NCI-H2196 (cell line): ENCODE measurements at regions not wholly inside any gene's neighbourhood (a gene's known extent, or its start where the extent isn't known, plus 50 kb on each side); places are given as distances from the start of the nearest gene placed in this dataset.
"Not testable (repeated sequence)": the region's sequence is repeated elsewhere in the genome, so short reads cannot be mapped to it uniquely, and the experiment has no call there.

Source experiments
- DNase-seq: peaks from one replicate; lab custom pipeline; 2025; ENCODE audit not compliant: unreplicated experiment; lab: John Stamatoyannopoulos, UW

DNA sequence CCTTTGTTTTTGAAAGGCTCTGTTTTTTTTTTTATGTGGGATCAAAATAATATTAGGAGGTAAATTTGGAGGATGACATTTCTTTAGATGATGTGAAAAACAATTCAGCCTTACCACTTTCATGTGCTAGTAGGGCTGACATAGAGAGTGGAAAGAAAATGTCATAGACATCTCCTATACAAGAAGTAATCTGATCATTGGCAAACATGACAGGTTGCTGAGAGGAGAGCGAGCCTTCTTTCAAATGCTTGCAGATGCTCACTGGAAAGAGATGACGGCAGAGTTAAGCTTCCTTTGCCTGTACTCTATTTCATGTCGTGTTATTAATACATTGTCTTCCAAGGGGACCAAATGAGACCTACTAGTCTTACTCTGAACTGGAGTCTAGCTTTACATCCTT lies 160.1 kb upstream of the DAP start:
- DNase-seq, result no peak

DNA sequence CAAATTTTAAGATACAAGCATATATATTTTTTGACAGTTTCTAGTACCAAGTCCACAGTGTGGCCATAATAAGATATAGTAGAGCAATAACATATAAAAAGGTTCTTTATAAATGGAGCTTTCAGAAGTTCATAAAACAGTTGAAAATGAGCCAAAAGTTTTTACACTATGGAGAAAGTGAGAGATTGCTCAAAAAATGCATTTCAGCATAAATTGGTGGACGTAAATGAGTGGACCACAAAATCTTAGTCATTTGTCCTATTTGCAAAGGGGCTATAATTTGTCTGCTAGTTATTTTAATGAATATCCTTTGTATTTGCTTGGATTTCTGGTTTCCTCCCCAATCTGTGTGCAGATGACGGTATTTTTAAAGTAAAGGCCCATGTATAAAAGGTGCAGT lies 159.4 kb upstream of the DAP start:
- DNase-seq, result no peak

DNA sequence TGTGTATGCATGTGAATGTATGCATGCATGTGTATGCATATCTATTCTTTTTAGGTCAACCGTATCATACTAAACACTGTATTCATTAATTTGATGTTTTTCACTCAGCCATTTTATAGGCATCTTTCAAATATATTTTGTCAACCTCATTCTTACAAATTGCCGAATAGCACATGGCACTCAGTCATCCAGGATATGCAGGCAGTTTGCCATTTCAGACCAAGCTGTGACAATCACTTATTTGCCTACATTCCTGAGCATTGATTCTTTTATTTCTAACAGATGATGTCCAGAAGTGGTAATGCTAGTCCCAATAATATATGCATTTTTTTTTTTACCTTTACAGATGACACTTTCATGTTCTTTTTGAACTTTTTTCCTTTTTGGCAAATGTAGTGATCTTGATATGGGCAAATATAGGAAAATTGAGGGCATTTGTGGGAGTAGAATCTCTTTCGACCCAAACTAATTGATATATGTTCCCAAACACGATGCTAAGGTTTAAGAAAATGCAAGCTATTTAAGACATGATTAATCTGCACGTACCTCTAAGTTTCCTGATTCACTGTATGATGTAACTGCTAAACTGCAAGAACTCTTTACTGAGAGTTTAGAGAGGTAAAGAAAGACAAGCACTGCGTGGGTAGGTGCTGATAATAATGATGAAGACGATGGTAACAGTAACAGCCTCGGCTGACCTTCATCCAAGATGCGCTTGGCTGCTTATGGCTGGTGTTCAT lies 153.9 kb upstream of the DAP start:
- DNase-seq, result no peak

DNA sequence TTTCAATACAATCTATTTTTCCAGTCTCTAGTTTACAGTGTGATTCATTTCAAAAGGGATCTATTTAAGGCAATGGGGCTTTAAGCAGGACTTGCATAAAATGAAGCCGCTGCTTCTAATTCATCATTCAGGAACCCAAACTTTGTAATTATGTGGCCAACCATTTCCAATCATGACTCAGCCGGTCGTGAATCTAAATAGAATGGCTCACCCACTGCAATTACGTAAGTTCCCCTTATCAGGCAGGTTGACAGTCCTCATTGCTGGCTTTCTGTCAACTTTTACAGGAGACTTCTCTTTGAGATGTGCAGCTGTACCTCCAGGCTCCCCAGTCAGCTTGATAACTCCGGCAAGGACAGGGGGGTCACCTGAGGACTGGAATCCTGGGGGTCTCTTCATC lies 152.8 kb upstream of the DAP start:
- no peak for DNase-seq

DNA sequence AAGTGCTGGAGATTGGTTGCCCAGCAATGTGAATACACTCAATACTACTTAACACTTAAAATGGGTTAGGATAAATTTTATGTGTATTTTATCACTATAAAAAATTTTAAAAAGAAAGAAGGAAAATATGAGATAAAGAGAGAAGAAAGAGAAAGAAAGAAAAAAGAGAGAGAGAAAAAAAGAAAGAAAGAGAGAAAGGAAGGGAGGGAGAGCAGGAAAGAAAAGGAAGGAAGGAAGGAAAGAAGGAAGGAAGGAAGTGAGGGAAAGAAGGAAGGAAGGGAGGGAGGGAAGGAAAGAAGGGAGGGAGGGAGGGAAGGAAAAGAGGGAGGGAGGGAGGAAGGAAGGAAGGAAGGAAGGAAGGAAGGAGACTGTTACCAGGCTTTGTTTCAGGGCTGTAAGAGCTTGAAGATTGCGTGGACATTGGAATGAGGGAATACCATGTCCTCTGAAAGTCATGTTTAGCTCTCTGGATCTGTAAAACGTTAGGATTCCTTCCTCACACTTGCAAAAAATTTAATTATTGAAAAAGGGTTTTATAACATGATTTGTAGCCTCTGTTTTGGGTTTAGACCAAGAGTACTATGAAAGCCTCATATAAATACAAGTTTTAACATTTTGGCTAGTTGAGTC lies 152.3 kb upstream of the DAP start:
- no peak for DNase-seq

DNA sequence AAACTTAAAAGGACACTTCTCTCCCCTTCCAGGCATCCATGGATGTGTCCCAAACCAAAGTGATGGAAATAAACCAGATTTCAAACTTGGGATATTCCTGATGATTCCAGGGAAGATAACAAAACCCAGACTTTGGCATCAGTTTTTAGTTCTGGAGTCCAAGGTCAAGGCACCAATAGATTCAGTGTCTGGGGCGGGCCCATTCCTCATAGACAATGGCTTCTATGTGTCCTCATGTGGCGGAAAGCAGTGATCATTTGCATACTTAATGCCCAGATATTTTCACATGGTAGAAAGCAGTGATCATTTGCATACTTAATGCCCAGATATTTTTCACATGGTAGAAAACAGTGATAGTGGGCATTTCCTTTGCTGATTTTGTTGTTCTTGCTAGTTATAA lies 151.4 kb upstream of the DAP start:
- no peak for DNase-seq

DNA sequence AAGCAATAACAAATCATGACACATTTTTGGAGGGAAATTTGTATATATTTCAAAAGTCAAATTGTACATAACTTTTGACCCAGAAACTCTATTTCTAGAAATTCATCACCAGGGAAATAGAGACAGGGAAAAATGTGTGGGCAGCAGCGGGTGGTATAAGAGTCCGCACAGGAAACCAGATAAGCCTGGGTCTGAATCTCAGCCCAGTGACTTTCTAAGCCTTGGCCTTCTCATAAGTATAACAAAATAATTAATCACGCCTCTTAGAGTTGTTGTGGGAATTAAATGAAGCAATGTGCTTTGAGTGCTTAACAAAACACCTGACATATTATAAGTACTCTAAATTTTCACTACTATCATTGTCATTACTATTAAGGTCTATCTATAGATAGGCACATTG lies 149.2 kb upstream of the DAP start:
- DNase-seq, result no peak

DNA sequence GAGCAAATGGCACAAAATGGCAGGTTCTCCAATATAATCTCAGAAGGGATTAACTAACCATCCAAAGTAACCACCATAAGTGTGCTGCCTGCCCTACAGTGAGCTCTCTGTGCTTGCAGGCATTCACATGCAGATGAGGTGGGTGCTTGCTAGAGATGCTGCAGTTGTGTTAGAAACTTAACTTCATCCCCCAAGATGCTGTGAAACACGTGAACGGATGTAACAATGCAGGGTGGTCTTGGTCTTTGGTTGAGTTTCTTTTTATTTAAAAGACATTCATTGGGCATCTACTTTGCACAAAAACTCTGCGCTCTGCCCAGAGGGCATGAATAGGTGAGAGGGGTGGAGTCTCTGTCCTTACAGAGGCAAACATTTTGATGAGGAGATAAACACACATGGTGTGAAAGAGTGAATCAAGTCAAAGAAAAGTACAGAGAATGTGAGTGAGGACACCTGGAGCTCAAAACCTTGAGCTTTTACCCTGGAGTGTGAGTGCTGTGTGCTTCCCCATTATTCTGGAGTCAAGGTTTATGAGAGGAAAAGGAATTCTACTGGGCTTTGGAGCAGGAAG lies 143.9 kb upstream of the DAP start:
- DNase-seq, result no peak

DNA sequence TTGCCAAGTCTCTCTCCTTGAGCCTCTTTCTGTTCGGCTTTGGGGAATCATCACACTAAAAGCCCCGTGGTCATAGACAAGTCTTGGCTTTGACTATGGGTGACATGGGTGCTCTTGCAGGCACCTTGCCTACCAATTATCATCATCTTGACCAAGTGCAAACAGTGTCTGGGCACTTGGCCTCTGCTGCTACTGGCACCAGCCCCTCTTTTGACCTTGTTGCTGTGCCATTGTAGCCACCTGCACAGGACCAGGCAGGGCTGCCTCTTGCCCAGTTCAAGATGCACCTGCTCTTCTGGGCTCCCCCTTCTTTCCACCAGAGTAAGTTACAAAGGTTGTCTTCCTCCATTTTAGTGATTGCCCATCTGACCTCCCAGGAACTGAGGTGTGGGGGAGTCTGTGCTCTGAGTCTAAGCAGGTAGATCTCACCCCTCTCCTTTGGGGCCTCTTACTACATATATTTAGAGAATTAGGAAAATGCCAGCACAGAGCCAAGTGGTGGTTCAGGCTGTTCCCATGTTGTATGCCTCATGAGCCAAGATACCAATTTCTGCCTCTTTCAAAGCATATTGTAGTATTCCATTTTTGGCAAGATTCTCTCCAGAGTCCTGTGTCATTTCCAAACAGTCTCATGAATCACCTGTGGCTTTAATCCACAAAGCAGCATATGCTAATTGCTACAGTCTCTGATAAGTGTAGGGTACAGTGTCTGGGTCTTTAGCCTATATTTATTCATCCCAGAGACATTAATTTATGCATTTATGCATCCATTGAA lies 142.9 kb upstream of the DAP start:
- no peak for DNase-seq

DNA sequence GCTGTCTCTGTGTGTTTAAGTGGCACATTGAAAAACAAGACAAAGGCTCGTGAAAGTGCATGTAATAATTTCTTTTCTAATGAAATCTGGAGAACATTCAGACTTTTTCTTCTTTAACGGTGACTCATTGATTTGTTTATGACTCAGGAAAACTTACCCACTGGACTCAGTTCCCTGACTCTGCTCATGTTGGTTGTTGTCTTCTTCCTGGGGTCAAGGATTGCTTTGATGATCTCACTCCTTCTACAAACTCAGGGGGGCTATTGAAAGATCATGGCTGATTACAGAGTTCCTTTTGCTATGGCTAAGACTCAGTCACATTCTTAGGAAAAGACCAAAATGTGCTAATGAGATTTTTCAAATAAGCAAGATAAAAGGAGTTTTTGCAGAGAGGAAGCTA lies 141.1 kb upstream of the DAP start:
- no peak for DNase-seq

DNA sequence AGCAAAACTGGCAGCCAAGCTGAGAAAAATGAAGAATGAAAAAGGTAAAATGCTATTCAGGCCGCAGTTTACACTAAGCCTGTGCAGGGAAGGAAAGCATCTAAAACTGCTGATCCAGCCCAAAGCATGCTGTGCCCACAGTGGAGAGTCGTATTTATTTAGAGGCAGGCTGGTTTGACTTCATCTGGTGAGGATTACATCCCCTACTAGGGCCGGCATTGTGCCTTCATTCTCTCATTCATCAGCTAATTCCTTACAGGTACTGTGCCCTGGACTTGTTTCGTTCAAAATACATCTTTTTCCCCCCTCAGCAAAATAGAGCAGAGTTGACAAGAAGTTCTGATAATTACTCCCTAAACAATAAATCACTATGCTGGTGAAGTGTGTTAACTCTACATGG lies 137.5 kb upstream of the DAP start:
- DNase-seq, result no peak

DNA sequence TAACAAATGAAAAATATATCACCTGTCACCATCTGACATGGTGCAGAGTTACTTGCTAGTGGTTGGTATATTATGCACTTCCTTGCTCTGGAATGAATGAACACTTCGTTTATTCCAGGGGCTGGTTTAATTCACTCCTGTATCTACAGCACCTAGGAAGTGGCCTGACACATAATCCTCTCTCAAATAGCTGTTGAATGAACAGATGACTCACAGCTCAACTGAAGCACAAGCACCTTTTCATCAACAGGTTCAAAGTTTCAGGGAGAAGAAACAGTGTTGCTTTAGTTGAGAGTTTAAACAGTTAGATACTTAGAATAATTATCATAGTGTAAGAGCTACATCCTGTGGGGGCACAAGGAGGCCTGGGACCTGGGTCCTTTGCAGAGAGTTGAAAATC lies 135.0 kb upstream of the DAP start:
- DNase-seq, result no peak

DNA sequence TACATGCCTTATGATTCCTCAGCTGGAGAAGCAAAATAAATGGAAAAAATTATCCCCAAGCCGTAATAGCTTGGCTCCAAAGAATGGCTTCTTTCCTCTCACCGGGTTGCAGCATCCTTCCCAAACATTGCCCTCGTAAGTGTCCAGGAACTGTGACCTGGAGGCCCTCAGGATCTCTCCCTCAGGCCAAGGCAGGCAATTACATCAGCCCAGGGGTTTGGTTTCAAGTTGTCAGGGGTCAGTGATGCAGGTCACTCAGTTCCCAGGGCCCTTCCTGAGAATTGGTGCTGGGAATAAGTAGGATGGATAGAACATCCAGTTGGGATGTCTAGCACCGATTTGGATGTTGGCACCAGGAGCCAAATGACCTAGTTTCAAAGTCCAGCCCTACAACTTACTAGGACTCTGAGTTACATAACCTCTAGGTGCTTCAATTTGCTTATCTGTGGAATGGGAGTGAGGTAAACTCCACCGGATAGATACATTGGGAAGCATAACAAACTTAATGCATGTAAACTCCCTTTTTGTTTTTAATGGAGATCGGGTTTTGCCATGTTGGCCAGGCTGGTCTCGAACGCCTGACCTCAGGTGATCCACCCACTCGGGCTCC lies 133.5 kb upstream of the DAP start:
- DNase-seq, result no peak

DNA sequence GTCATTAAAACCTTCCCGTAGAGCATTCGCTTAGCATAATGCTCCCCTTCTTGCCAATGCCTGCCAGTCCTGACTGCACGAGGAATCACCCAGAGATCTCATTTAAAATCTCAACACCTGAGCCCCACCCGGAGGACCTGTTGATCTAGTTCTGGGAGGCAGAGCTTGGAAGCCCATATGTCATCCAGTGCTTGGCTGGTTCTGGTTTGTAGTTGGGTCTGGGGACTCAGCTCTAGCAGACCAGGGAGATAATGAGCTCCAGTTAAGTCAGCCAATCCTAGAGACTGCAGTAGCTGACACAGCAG lies 131.8 kb upstream of the DAP start:
- DNase-seq, result no peak

DNA sequence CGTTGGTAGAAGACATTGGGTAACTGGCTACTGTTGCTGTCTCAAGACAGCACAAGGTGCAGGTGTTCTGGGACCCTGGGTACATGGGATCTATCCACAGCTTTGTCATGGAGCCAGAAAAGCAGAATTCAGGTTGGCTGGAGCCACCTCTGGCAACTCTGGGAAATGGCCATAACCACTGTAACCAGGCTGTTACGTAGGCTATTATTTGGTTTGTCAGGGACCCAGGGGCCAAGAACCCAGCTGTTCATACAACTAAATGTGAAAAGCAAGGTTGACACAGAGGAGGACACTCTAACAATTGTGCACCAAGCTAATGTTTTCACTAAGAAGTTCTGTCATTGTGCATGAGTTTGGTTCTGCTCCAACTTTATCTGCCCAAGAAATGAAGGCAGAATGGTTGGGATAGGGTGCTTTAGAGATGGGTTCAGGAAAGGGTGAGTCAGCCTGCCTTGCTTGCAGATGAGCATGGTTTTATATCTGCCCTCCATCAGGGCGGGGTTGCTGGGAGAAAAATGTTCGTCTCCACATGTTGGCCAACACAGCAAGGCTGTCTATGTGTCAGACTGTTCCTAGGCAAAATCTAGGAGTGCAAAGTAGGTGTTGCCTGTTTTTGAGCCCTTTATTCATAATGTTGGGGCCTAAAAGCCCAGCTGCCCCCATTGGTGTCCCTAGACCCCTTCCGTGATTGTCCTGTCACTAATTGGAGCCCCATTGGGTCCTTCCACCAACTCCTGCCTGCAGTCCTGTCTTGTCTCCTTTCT lies 131.3 kb upstream of the DAP start:
- DNase-seq, result no peak

DNA sequence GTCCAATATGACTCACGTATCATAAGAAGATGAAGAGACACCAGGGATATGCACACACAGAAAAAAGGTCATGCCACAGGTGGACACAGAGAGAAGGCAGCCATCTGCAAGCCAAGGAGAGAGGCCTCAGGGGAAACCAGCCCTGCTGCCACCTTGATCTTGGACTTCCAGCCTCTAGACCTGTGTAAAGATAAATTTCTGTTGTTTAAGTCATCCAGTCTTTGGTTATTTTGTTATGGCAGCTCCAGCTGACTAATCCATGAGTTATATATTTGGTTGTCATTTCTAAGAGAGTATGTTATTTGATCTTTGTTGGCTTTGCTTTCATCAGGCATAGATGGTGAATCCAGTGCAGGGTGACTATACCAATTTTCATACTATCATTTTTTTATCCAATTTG lies 130.2 kb upstream of the DAP start:
- DNase-seq, result no peak

DNA sequence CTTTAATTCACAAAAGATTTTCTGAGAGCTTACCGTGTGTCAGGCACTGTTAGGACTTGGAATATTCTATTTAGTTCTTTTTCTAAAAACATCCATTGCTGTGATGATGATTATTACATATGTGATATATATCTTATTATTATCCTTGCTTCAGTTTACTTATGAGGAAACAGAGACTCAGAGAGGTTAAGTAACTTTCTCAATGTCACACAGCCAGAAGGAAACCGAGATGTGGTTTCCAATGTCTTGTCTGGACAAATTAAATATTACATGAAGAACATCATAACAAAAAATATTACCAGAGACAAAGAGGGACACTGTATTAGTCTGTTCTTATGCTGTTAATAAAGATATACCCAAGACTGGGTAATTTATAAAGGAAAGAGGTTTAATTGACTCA lies 125.5 kb upstream of the DAP start:
- no peak for DNase-seq

DNA sequence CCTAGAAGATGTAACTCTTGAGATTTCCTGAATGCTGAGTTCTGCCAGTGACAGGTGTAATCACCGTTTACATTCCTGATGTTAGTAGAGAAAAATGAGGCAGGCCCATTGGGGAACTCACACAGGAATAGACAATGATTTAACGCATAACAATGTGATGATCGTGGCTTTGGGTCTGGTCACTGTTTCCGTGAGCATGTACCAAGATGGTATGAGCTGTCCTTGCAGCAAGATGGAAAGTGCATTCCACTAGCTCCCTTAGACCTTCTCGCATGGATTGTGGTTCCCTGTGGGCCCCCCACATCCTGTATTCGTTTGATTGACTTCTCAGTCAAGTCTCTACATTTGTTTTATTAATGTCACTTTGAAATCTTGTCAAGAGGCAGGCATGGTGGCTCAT lies 124.0 kb upstream of the DAP start:
- no peak for DNase-seq

DNA sequence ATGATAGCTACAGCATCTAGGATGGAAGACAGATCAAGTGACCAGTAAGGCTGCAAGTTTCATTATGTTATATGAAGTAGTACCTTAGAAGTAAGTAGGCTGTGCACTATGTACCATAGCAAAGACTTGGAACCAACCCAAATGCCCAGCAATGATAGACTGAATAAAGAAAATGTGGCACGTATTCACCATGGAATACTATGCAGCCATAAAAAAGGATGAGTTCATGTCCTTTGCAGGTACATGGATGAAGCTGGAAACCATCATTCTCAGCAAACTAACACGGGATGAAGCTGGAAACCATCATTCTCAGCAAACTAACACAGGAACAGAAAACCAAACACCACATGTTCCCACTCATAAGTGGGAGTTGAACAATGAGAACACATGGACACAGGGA lies 122.9 kb upstream of the DAP start:
- not testable (repeated sequence) for DNase-seq

DNA sequence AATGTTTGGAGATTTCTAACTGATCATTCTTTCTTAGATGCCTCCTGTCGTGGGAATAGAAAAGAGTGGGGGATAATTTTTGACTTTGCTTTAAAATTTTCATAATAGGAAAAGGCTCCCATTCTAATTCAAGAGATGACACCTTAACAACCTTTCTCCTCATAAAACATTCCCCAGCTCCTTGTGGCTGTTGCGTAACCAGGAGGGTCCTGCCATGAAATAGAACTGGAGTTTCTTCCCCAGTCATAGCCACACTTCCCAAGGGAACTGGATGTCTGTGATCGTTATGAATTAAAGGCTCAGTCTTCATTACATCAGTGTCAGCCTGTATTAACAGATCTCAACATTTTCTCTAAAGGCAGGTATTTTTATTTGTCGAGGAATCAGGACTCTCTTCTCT lies 119.9 kb upstream of the DAP start:
- no peak for DNase-seq

DNA sequence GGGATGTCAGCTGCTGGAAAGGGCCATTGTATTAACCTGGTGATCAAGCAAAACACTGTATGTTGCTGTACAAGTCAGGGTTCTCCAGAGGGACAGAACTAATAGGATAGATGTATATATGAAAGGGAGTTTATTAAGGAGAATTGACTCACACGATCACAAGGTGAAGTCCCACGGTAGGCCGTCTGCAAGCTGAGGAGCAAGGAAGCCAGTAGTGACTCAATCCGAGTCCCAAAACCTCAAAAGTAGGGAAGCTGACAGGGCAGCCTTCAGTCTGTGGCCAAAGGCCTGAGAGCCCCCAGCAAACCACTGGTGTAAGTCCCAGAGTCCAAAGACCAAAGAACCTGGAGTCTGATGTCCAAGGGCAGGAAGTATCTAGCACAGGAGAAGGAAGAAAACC lies 116.0 kb upstream of the DAP start:
- not testable (repeated sequence) for DNase-seq
